GM12874 (cell line): ENCODE measurements at regions not wholly inside any gene's neighbourhood (a gene's known extent, or its start where the extent isn't known, plus 50 kb on each side); places are given as distances from the start of the nearest gene placed in this dataset.

Source experiments
- CTCF ChIP-seq: IDR thresholded peaks from 2 replicates; pipeline ENCODE4 v1.5.1; 2011; ENCODE audit warnings: low read depth, mild to moderate bottlenecking, control low read depth, low read length, moderate library complexity; ENCODE audit not compliant: insufficient read depth

- no peak for TF ChIP-seq CTCF
These were observed 854.7 kb downstream of the TBC1D22A start for GRCh38 chr22:47617186-47617585.

- no peak for TF ChIP-seq CTCF
These were observed 854.1 kb downstream of the TBC1D22A start for GRCh38 chr22:47616396-47617020.

- no peak for TF ChIP-seq CTCF
These were observed 852.6 kb downstream of the TBC1D22A start for GRCh38 chr22:47615051-47615450.

GRCh38 chr22:47613606-47614350, 851.3 kb downstream of the TBC1D22A start:
- TF ChIP-seq CTCF, result no peak

GRCh38 chr22:47612311-47612910, 850.0 kb downstream of the TBC1D22A start:
- no peak for TF ChIP-seq CTCF

- TF ChIP-seq CTCF, result no peak
These were observed 848.3 kb downstream of the TBC1D22A start for GRCh38 chr22:47610764-47611163.

GRCh38 chr22:47610281-47610680, 847.8 kb downstream of the TBC1D22A start:
- TF ChIP-seq CTCF, result no peak
